SK-N-MC (cell line): ENCODE measurements at regions not wholly inside any gene's neighbourhood (a gene's known extent, or its start where the extent isn't known, plus 50 kb on each side); places are given as distances from the start of the nearest gene placed in this dataset.

Source experiments
- EZH2 ChIP-seq: fragments of 200-600 bp; sonication (generic); IDR thresholded peaks from one replicate; pipeline ENCODE4 v1.6.1; 2017; ENCODE audit warnings: antibody characterized with exemption
- POLR2AphosphoS5 ChIP-seq: IDR thresholded peaks from 2 replicates; pipeline ENCODE4 v1.6.1; 2012; ENCODE audit warnings: mild to moderate bottlenecking, low read depth, low read length, borderline replicate concordance

DNA sequence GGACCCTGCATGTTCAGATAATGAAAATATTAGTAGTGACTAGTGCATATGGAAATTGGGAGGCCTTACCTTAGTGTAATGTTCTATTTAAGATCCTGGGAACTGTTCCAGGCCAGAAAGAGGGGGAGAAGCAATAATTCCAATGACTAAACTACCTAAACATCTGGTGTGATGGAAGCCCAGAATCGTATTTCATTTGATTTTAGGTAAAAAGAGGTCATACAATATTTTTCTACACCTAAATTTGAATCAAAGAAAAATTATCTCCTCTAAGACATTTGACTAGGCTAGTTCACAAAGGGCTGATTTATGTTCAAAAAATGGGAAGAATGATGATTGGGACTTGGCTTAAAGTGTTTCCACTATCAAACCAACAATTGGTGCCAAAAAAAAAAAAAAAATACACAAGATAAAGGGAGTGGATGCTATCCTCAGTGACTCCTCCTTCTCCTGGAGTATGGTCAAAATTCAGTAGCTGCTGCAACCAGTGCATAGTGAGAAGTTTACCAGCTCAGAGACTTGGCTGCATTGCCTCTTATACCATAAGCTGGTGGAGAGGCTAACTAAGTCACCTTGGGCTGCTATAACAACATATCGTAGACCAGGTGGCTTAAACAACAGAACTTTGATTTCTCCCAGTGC is 1038.3 kb upstream of the ACVR2A start:
- TF ChIP-seq EZH2 (no peak), POLR2AphosphoS5 (no peak)
